ENCODE measurements at regions not wholly inside any gene's neighbourhood (a gene's known extent, or its start where the extent isn't known, plus 50 kb on each side); places are given as distances from the start of the nearest gene placed in this dataset.

DNA sequence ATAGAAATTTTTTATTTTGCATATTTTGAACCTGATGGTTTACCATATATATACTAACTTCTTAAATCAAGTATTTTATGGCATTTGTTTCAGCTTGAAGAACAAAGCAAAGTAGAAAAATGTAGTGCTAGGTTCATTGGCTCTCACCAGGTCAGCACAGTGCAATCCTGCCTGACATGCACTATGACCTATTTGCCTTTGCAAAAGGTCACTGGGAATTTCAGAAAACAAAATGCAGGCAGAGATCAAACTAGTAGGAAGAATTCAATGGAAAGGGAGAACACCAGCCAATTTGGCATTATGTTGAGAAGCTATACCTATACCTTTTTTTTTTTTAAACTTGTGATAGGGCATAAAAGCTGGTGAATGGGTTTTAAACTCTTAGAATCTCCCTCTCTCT is 329.8 kb upstream of the SGO1 start:
- no peak for TF ChIP-seq CTCF (conservative IDR thresholded peaks at IDR 0.05; ENCODE audit: low read length)
- TF ChIP-seq EZH2phosphoT487 (IDR thresholded peaks at IDR 0.05; ENCODE audit: borderline replicate concordance) = no peak

Data from Loucy (cell line).